K562 (cell line): ENCODE measurements at regions not wholly inside any gene's neighbourhood (a gene's known extent, or its start where the extent isn't known, plus 50 kb on each side); places are given as distances from the start of the nearest gene placed in this dataset.

Experiments
- MYC ChIP-seq, 2 experiments: fragments of 250-450 bp in 1 of 2; sonication (Bioruptor Pico) in 1 of 2; IDR thresholded peaks; 2 replicates each; pipeline versions ENCODE4 v1.5.1 to v1.6.1; 2012 to 2021; ENCODE audit warnings: low read depth in 2 of 2, borderline replicate concordance in 1 of 2, improper control_type of control experiment in 1 of 2, low read length in 1 of 2, mild to moderate bottlenecking in 1 of 2, moderate library complexity in 1 of 2
- NR3C1 ChIP-seq: sonication (generic); formaldehyde crosslinking; IDR thresholded peaks from 2 replicates; pipeline ENCODE4 v1.8.1; 2022; ENCODE audit warnings: missing genetic modification reagents
- PRMT5 ChIP-seq: sonication (generic); formaldehyde crosslinking; IDR thresholded peaks from 2 replicates; pipeline ENCODE4 v1.5.0; 2020; ENCODE audit warnings: missing genetic modification reagents

- no peak for TF ChIP-seq MYC (IDR thresholded peaks at IDR 0.05; ENCODE audit: low read depth, low read length)
- TF ChIP-seq MYC (CRISPR knock-in tag; IDR thresholded peaks at IDR 0.05; ENCODE audit: borderline replicate concordance, low read depth): no peak
- no peak for TF ChIP-seq PRMT5 (CRISPR knock-in tag)
- TF ChIP-seq NR3C1: no peak
These were observed 114.8 kb downstream of the ARL4C start for GRCh38 chr2:234382131-234382530.
